Transverse colon (tissue), 4 donors: ENCODE measurements at regions not wholly inside any gene's neighbourhood (a gene's known extent, or its start where the extent isn't known, plus 50 kb on each side); places are given as distances from the start of the nearest gene placed in this dataset.

Source experiments
- EP300 ChIP-seq: sonication (generic); formaldehyde crosslinking; IDR thresholded peaks from one replicate; pipeline ENCODE4 v1.6.1; 2017; ENCODE audit warnings: antibody characterized with exemption, low read depth
- POLR2A ChIP-seq: fragments of 450-650 bp; IDR thresholded peaks from one replicate; pipeline ENCODE4 v1.6.1; 2016; ENCODE audit warnings: antibody characterized with exemption, mild to moderate bottlenecking, moderate library complexity
- POLR2AphosphoS5 ChIP-seq, 3 donors: sonication (generic); formaldehyde crosslinking; IDR thresholded peaks; one replicate each; pipeline ENCODE4 v1.6.1; 2016; ENCODE audit warnings: antibody characterized with exemption in 3 of 3
- TF ChIP-seq, protein P1 (sequence below), 5 experiments: fragments of 200-600 bp in 3 of 5; fragments of 450-650 bp in 2 of 5; sonication (generic) in 3 of 5; IDR thresholded peaks; 1 replicate in 2 of 5; 2 replicates in 3 of 5; pipeline ENCODE4 v1.5.1; 2016 to 2017; ENCODE audit warnings: antibody characterized with exemption in 5 of 5, inconsistent platforms in 3 of 5, mild to moderate bottlenecking in 2 of 5, moderate library complexity in 1 of 5

DNA sequence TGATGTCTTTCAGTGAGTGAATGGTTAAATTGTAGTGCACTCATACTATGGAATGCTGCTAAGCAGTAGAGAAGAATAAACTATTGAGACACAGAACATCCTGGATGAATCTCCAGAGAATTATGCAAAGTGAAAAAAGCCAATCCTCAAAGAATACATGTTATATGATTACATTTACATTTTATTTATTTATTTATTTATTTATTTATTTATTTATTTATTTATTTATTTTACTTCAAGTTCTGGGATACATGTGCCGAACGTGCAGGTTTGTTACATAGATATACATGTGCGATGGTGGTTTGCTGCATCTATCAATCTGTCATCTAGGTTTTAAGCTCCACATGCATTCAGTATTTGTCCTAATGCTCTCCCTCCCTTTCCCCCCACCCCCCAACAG, 175.8 kb upstream of the VGLL2 start:
- TF ChIP-seq, protein P1, sequence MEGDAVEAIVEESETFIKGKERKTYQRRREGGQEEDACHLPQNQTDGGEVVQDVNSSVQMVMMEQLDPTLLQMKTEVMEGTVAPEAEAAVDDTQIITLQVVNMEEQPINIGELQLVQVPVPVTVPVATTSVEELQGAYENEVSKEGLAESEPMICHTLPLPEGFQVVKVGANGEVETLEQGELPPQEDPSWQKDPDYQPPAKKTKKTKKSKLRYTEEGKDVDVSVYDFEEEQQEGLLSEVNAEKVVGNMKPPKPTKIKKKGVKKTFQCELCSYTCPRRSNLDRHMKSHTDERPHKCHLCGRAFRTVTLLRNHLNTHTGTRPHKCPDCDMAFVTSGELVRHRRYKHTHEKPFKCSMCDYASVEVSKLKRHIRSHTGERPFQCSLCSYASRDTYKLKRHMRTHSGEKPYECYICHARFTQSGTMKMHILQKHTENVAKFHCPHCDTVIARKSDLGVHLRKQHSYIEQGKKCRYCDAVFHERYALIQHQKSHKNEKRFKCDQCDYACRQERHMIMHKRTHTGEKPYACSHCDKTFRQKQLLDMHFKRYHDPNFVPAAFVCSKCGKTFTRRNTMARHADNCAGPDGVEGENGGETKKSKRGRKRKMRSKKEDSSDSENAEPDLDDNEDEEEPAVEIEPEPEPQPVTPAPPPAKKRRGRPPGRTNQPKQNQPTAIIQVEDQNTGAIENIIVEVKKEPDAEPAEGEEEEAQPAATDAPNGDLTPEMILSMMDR (IDR thresholded peaks at IDR 0.05): no peak
- TF ChIP-seq POLR2AphosphoS5 (IDR thresholded peaks at IDR 0.05): no peak
- no peak for TF ChIP-seq EP300
- no peak for TF ChIP-seq POLR2A
